Non-pigmented ciliary epithelial cell (primary cell): ENCODE measurements at regions not wholly inside any gene's neighbourhood (a gene's known extent, or its start where the extent isn't known, plus 50 kb on each side); places are given as distances from the start of the nearest gene placed in this dataset.
"Not testable (repeated sequence)": the region's sequence is repeated elsewhere in the genome, so short reads cannot be mapped to it uniquely, and the experiment has no call there.

Experiments used
- DNase-seq: peaks from one replicate; pipeline ENCODE4 v3.0.0-alpha.2; 2010; ENCODE audit warnings: low read depth

- no peak for DNase-seq
Observed at GRCh38 chr11:87767615-87768014, 407.6 kb downstream of the RAB38 start.

- not testable (repeated sequence) for DNase-seq
Observed at GRCh38 chr11:87764075-87764474, 411.2 kb downstream of the RAB38 start.

- no peak for DNase-seq
Observed at GRCh38 chr11:87754685-87755084, 420.6 kb downstream of the RAB38 start.

GRCh38 chr11:87753143-87753542, 422.1 kb downstream of the RAB38 start:
- DNase-seq, result no peak

GRCh38 chr11:87743007-87743406, 432.2 kb downstream of the RAB38 start:
- DNase-seq, result no peak

GRCh38 chr11:87740968-87741367, 434.3 kb downstream of the RAB38 start:
- no peak for DNase-seq

GRCh38 chr11:87740451-87740850, 434.8 kb downstream of the RAB38 start:
- no peak for DNase-seq

- DNase-seq, result no peak
Observed at GRCh38 chr11:87739766-87740165, 435.5 kb downstream of the RAB38 start.

- DNase-seq, result no peak
Observed at GRCh38 chr11:87739261-87739660, 436.0 kb downstream of the RAB38 start.

GRCh38 chr11:87736928-87737327, 438.3 kb downstream of the RAB38 start:
- DNase-seq, result no peak

GRCh38 chr11:87726506-87726905, 448.7 kb downstream of the RAB38 start:
- no peak for DNase-seq

- DNase-seq, result no peak
Observed at GRCh38 chr11:87724358-87724757, 450.9 kb downstream of the RAB38 start.

GRCh38 chr11:87722756-87723565, 452.3 kb downstream of the RAB38 start:
- no peak for DNase-seq

GRCh38 chr11:87719326-87720073, 455.7 kb downstream of the RAB38 start:
- DNase-seq, result no peak

- no peak for DNase-seq
Observed at GRCh38 chr11:87712802-87713202, 462.4 kb downstream of the RAB38 start.

- no peak for DNase-seq
Observed at GRCh38 chr11:87712391-87712790, 462.9 kb downstream of the RAB38 start.

- DNase-seq, result not testable (repeated sequence)
Observed at GRCh38 chr11:87703589-87703988, 471.7 kb downstream of the RAB38 start.

- DNase-seq, result no peak
Observed at GRCh38 chr11:87675993-87676392, 499.2 kb downstream of the RAB38 start.

- DNase-seq, result no peak
Observed at GRCh38 chr11:87666730-87667129, 508.5 kb downstream of the RAB38 start.

- DNase-seq, result no peak
Observed at GRCh38 chr11:87662287-87662686, 513.0 kb downstream of the RAB38 start.

GRCh38 chr11:87660926-87661660, 514.1 kb downstream of the RAB38 start:
- no peak for DNase-seq

- DNase-seq, result no peak
Observed at GRCh38 chr11:87659807-87660206, 515.4 kb downstream of the RAB38 start.

- no peak for DNase-seq
Observed at GRCh38 chr11:87645626-87646025, 529.6 kb downstream of the RAB38 start.
